HG02571 (cell line): ENCODE measurements at regions not wholly inside any gene's neighbourhood (a gene's known extent, or its start where the extent isn't known, plus 50 kb on each side); places are given as distances from the start of the nearest gene placed in this dataset.

Source experiments
- ATAC-seq: cut with Tn5 transposase; IDR thresholded peaks from one replicate; pipeline ENCODE4 v1.9.1; 2021; ENCODE audit warnings: mild to moderate bottlenecking, moderate library complexity; ENCODE audit not compliant: unreplicated experiment

- no peak for ATAC-seq
Measured at GRCh38 chr3:177300039-177300833, 103.0 kb upstream of the TBL1XR1 start.

- no peak for ATAC-seq
Measured at GRCh38 chr3:177300842-177301241, 103.6 kb upstream of the TBL1XR1 start.

- no peak for ATAC-seq
Measured at GRCh38 chr3:177306252-177306651, 109.0 kb upstream of the TBL1XR1 start.

- no peak for ATAC-seq
Measured at GRCh38 chr3:177307391-177307790, 110.1 kb upstream of the TBL1XR1 start.

DNA sequence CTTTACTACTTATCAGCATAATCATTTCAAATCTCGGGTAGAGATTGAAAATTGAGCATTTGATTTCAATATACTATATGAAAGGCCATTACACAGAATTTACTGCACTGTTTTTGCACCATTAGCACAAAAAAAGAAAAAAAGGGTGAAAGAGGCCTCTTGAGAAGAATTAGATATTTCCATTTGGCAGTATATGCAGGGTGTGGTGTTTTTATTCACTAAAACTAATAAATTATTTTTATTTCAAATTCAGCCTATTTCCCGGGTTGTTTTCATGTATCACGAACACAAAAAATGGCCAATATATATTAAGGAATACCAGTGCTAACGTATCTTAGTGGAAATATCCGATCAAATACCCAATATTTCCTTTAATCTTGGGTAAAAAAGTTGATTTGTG lies 110.5 kb upstream of the TBL1XR1 start:
- no peak for ATAC-seq

- no peak for ATAC-seq
Measured at GRCh38 chr3:177308286-177308685, 111.0 kb upstream of the TBL1XR1 start.

DNA sequence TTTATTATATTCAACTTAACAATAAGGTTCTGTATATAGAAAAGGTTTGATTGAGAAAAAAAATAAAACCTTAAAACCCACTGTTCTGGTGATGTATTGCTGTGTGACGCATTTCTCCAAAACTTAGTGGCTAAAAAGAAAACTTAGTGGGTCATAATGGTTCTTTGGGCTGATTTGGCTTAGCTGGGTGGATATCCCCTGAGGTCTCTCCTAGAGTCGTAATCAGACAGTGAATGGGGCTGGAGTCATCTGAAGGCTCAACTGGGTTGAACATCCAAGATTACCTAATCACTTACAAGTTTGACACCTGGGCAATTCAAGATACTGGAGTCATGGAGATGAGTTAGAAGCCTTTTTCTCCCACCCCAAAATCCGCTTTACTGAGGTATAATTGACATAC lies 111.6 kb upstream of the TBL1XR1 start:
- no peak for ATAC-seq

DNA sequence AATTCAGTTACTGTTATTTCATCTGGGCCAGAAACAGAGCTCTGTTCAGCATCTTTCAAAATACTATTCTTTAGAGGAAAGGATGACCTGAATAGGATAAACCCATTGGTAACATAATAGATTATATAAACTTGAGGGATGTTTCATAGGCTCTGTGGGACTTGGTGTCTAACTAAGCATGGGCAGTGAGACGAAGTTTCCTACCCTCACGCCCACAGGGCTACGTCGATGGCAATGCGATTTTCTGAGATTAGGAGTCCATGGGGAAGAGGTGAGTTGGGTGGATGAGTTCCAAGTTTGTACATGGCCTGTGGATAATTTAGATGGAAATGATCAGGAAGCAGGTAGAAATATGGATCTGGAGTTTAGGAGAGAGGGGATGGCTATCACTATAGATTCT lies 115.2 kb upstream of the TBL1XR1 start:
- no peak for ATAC-seq

DNA sequence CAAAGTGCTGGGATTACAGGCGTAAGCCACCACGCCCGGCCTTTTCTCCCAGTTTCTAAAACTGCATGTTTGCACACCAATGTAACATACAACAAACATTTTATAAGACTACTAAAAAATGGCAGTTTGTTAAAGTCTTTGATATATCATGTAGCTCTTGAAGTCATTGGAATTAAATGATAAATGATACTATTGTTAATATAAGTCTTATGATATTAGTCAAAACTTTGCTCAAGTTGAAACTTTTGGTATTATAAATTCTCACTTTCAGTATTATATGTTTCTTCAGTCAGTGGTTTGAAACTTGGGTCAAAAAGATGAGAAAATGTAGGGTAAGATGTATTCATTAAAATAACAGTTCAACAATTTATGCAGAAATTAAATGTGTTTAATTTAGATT lies 117.6 kb upstream of the TBL1XR1 start:
- ATAC-seq = no peak

DNA sequence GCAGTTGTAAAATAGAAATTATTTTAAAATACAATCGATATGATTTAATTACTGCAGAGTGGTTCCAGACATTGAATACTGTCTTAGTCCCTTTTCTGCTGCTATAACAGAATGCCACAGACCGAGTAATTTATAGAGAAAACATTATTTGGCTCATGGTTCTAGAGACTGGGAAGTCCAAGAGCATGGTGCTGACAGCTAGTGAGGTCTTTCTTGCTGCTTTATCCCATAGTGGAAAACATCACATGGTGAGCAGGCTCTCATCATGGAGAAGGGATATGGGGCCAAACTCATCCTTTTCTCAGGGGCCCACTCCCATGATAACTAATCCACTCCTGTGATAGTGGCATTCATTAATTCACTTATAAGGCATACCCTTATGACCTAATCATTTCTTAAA lies 120.0 kb upstream of the TBL1XR1 start:
- ATAC-seq = no peak

DNA sequence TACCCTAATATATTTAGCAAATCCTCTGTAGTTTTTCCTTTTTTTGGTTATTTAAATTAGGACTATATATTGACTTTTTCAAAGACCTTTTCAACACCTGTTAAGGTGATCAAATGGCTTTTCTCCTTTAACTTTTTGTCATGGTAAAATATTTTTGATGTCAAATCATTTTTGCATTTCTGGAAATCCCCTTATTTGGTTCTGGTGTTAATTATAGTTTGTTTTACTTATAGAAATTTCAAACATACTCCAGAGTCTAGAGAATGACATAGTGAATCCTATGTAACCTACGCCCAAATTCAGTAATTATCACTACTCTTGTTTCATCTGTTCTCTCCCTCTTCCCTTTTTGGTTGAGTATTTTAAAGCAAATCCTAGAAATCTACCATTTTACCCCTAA lies 121.3 kb upstream of the TBL1XR1 start:
- no peak for ATAC-seq

DNA sequence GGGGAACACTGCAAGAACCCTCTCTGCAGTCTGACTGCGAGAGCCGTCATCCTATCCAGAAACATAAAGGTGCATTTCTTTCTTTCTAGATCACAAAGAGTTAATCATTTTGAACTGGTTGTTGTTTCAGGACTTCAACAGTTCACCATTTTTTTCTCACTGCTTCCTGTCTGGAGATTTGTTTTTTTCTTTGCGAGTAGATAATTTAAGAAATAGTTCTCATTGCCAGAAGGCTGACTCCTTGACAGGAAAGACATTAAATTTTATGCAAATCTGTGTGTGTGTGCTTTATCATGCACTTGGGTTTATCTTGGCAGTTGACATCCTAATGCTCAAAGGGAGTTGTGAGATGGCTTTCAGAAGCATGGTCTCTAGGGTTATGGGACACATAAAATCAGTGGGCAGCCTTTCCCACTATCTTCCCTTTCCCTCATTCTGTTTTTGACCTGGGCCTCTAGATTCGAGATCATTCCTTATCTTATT lies 123.5 kb upstream of the TBL1XR1 start:
- ATAC-seq = no peak

DNA sequence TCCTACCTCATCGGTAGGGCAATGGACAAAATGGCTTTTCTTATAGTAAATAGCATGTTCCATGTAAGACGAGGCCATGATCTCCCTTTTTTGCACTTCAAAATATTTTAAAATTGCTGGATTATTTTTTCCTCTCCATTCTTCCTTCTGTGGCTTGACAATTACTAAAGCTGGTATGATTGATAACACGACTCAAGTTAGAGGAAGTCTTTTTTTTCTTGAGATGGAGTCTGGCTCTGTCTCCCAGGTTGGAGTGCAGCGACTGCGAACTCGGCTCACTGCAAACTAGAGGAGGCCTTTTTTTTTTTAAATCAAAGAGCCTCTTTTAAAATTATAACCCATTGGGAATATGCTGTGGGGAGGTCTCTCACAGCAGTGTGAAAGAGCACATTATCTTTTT lies 124.5 kb upstream of the TBL1XR1 start:
- no peak for ATAC-seq

DNA sequence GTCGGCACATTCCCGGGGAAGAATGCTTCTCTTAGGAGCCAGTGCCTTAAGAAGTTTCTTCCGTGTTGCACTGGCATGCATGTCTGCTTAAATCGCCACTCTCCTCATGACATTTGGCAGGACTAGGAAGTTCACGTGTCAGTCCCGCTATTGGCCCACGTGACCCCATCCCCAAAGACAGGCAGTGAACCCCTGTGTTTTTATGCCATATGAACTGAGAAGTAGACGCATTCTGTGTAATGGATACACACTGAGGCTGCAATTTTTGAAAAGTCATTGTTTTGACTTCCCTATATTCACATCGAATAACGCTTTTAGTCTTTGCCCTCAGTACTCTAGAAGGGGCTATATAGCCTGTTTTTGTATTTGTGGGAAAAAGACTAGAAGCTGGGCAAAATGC lies 125.6 kb upstream of the TBL1XR1 start:
- no peak for ATAC-seq

GRCh38 chr3:177329854-177330253 lies 132.6 kb upstream of the TBL1XR1 start:
- ATAC-seq = no peak

DNA sequence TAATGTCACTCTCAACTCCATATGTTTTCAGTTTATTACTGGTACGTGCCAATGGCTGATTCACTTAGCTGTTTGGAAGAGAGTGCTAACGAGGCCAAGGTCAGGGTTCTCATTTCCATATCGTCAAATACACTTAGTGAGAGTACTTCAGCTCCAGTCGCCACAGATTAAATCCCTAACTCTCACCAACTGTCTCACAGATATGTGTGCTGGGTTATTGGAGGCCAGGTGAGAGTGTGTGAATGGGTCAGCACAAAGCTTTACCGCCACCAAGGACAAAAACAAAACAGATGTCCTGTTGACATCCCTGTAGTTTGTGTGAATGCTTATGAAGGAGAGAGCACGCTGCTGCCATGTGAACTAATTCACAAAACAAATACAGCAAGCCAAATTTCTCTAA lies 133.5 kb upstream of the TBL1XR1 start:
- no peak for ATAC-seq

- ATAC-seq = no peak
Measured at GRCh38 chr3:177331203-177331835, 134.0 kb upstream of the TBL1XR1 start.

DNA sequence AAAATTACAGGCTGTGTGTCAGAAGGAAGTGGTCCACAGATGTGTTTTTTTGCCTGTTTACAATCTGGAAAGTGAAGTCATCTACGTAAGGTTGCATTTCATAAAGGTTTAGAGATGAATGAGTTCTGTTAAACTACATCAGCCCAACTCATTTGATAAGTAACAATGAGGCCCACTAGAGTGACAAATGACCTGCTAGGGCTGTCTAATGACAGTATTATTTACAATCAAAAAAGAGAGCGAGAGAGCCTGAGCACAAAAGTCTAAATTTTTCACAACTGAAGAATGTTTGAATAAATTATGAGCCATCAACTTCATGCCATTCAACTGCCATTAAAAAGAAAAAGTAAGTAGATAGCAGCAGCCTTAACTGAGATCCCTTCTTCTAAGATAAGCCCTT lies 135.7 kb upstream of the TBL1XR1 start:
- ATAC-seq = no peak

DNA sequence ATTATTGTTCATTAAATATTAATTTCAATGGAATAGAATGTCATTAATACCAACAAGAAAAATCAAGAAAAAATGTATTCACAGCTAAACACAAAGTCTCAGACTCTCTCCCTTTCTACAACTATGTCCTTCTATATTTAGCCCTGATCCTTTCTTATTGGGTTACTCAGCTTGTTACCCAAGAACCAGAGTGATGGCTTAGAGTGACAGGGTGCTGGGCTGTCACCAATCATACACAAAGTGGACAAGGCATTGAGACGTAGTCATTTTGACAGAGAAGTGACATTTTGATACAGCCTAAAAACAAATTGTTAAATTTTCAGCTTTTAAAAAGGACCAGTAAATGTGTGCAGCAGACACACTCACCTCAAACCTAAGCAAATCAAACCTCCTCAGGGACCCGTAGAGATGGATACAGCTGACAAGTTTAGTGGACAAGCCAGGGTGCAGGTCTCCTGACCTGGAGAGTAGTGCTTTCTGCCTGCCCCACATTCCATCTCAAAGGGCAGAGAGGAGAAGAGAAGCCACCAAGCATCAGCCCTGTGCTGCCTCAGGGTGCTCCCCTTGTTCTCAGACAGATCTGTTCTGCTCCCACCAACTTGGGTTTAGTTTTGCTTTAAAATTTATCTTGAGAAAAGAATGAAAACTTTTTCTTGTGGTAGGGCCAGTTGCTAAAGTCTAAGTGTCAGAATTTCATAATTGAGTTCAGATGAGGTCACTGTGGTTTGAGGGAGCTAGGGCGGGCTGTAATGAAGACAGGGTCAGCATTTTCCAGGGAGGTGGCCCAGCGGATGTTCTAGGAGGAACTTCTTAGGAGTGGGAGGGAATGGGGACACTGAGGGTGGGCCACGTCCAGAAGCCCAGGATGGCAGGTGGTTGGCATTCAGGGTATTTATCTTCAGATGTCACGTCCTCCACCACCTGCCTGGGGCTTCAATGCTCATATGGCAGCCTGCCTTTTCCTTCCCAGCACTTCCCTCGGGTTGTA lies 136.5 kb upstream of the TBL1XR1 start:
- ATAC-seq = no peak

GRCh38 chr3:177334803-177335202 lies 137.5 kb upstream of the TBL1XR1 start:
- no peak for ATAC-seq

GRCh38 chr3:177335728-177336127 lies 138.4 kb upstream of the TBL1XR1 start:
- no peak for ATAC-seq
